SK-N-SH (cell line): ENCODE measurements at regions not wholly inside any gene's neighbourhood (a gene's known extent, or its start where the extent isn't known, plus 50 kb on each side); places are given as distances from the start of the nearest gene placed in this dataset.
"Not testable (repeated sequence)": the region's sequence is repeated elsewhere in the genome, so short reads cannot be mapped to it uniquely, and the experiment has no call there.

Source experiments
- CTCF ChIA-PET: fragments of 300-600, 350-600 bp; formaldehyde crosslinking; extraction: SDS; loops from one replicate; lab custom pipeline; 2021; lab: Yijun Ruan, JAX
- POLR2A ChIA-PET: fragments of 350-600 bp; sonication (Branson Sonifier 250); formaldehyde crosslinking; extraction: SDS; loops from one replicate; lab custom pipeline; 2020; ENCODE audit warnings: antibody characterized with exemption, inconsistent platforms; lab: Yijun Ruan, JAX
- DNase-seq: peaks from one replicate; pipeline ENCODE4 v3.0.0; 2012
- H2AFZ ChIP-seq: fragments of 200-600 bp; sonication (generic); 2 replicates; pipeline ENCODE4 v1.8.1; 2016; ENCODE audit warnings: antibody characterized with exemption, mild to moderate bottlenecking, low read depth
- H3F3A ChIP-seq: fragments of 200-600 bp; sonication (generic); replicated peaks from 2 replicates; pipeline ENCODE3; 2016; ENCODE audit warnings: antibody characterized with exemption, mild to moderate bottlenecking; ENCODE audit not compliant: insufficient read depth
- H3K27ac ChIP-seq, 2 experiments: fragments of 200-500 bp in 1 of 2; fragments of 200-600 bp in 1 of 2; sonication (Bioruptor generic) in 1 of 2; sonication (generic), shearing (Covaris generic) in 1 of 2; 2 replicates each; pipeline versions ENCODE4 v1.5.1 to v1.6.1; 2014 to 2016; ENCODE audit warnings: low read depth in 2 of 2, inconsistent platforms in 1 of 2, low read length in 1 of 2, mild to moderate bottlenecking in 1 of 2, mixed read lengths in 1 of 2
- H3K27me3 ChIP-seq: fragments of 200-600 bp; sonication (generic), shearing (Covaris generic); 2 replicates; pipeline ENCODE4 v1.6.1; 2016; ENCODE audit warnings: mixed run types; ENCODE audit not compliant: insufficient read depth
- H3K36me3 ChIP-seq, 2 experiments: fragments of 200-500 bp in 1 of 2; fragments of 200-600 bp in 1 of 2; sonication (Bioruptor generic) in 1 of 2; sonication (generic) in 1 of 2; replicated peaks in 1 of 2; 2 replicates each; pipeline versions ENCODE3 to v1.5.1; 2014 to 2016; ENCODE audit warnings: low read length in 1 of 2, mild to moderate bottlenecking in 1 of 2; ENCODE audit not compliant: insufficient read depth in 2 of 2, control insufficient read depth in 1 of 2
- H3K4me1 ChIP-seq, 2 experiments: fragments of 200-500 bp in 1 of 2; fragments of 200-600 bp in 1 of 2; sonication (Bioruptor generic) in 1 of 2; sonication (generic), shearing (Covaris generic) in 1 of 2; 2 replicates each; pipeline versions ENCODE4 v1.5.1 to v1.6.1; 2014 to 2016; ENCODE audit warnings: low read depth in 1 of 2, low read length in 1 of 2, mixed run types in 1 of 2; ENCODE audit not compliant: insufficient read depth in 2 of 2, control insufficient read depth in 1 of 2
- H3K4me2 ChIP-seq: fragments of 200-600 bp; sonication (generic), shearing (Covaris generic); 2 replicates; pipeline ENCODE4 v1.6.1; 2017; ENCODE audit warnings: mixed run types
- H3K4me3 ChIP-seq, 2 experiments: fragments of 200-500 bp in 1 of 2; fragments of 200-600 bp in 1 of 2; sonication (Bioruptor generic) in 1 of 2; sonication (generic), shearing (Covaris generic) in 1 of 2; 2 replicates each; pipeline versions ENCODE4 v1.5.1 to v1.8.1; 2014 to 2016; ENCODE audit warnings: low read depth in 2 of 2, inconsistent platforms in 1 of 2, low read length in 1 of 2, mild to moderate bottlenecking in 1 of 2, mixed read lengths in 1 of 2, moderate library complexity in 1 of 2
- H3K79me2 ChIP-seq: fragments of 200-600 bp; sonication (generic); 2 replicates; pipeline ENCODE4 v1.8.1; 2017; ENCODE audit warnings: mild to moderate bottlenecking; ENCODE audit not compliant: insufficient read depth
- H3K9ac ChIP-seq: fragments of 200-600 bp; sonication (generic); 2 replicates; pipeline ENCODE4 v1.6.1; 2017; ENCODE audit warnings: mixed run types
- H3K9me2 ChIP-seq: fragments of 200-600 bp; sonication (generic); 2 replicates; pipeline ENCODE4 v1.6.1; 2017; ENCODE audit warnings: mixed run types
- H3K9me3 ChIP-seq: fragments of 200-600 bp; sonication (generic); 2 replicates; pipeline ENCODE4 v1.6.1; 2017; ENCODE audit warnings: mixed run types, mild to moderate bottlenecking, moderate library complexity
- H4K20me1 ChIP-seq: fragments of 200-600 bp; sonication (generic); 2 replicates; pipeline ENCODE4 v1.6.1; 2017; ENCODE audit warnings: mild to moderate bottlenecking, mixed run types; ENCODE audit not compliant: insufficient read depth
- WGBS: methylation state at CpG from one replicate; pipeline ENCODE4 v1.1.6; 2017; ENCODE audit warnings: low lambda C conversion rate; 5-methylcytosine and 5-hydroxymethylcytosine counted together

DNA sequence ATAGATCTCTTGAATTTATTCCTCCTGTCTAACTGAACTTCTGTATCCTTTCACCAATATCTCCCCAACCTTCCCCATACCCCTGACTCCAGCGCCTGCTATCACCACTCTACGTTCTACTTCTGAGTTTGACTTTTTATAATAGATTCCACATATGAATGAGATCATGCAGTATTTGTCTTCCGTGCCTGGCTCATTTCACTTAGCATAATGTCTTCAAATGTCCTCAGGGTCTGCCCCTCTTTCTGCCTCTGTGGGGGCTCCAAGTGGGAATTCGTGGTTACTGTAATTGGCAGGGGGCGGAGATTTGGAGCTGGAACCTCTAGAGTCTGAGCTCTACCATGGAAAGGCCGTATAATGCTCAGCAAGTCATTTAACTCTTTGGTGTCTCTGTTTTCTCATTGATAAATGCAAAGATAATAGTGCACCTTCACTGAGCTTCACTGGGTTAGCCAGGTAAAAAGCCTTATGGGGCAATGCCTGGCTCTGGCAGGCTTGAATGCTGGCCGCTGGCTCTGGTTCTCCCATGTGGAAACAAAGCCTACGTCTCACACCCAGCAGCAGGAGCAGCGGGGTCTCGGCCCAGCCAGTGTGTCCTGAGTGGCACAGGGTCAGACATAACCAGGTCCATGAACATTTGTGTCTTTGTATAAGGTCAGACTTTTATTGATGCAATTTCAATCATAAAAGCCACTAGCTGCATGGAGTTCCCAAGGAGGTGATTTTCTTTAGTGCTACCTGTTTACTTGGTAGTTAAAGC lies 259.1 kb upstream of the PLGLB1 start:
- H3K9ac ChIP-seq, H3K4me3 ChIP-seq, POLR2A ChIA-PET, H3K79me2 ChIP-seq, H4K20me1 ChIP-seq, H3K9me2 ChIP-seq, H3K36me3 ChIP-seq, H2AFZ ChIP-seq, CTCF ChIA-PET, H3K9me3 ChIP-seq, H3K4me1 ChIP-seq, DNase-seq, H3K27me3 ChIP-seq, H3F3A ChIP-seq, H3K27ac ChIP-seq, H3K4me2 ChIP-seq: not testable (repeated sequence)
- WGBS: 70% methylated on average over 4 of the region's 10 CpGs

- not testable (repeated sequence) for DNase-seq, H3K79me2 ChIP-seq
These were observed 262.3 kb upstream of the PLGLB1 start for GRCh38 chr2:87283735-87284470.

DNA sequence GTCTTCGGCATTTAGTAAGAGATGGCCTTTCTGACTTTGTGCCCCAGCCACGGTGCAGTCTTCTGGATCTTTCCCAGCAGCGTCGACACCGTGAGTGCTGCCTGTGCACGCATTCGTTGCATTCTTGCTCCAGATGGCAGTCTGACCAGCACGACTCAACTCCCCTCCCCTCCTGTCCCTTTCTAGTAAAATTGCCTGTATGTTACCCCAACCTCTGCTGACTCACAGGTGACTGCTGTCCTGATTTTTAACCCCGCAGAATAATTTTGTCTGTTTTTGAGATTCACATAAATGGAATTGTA lies 262.8 kb upstream of the PLGLB1 start:
- H3K79me2 ChIP-seq, H3K4me1 ChIP-seq, H4K20me1 ChIP-seq, H3K9ac ChIP-seq, H3K4me3 ChIP-seq, H2AFZ ChIP-seq, H3K27ac ChIP-seq, H3K27me3 ChIP-seq, H3K9me3 ChIP-seq, H3K9me2 ChIP-seq, H3K4me2 ChIP-seq, H3K36me3 ChIP-seq, DNase-seq, CTCF ChIA-PET, POLR2A ChIA-PET, H3F3A ChIP-seq: not testable (repeated sequence)
- no CpG with 5 or more reads among the region's 9 CpGs for WGBS

More at GRCh38 chr2:87283735-87284470, 262.3 kb upstream of the PLGLB1 start:
- CTCF ChIA-PET, H3K4me2 ChIP-seq, H3K9ac ChIP-seq, H3K27ac ChIP-seq, H3K36me3 ChIP-seq, H3K4me3 ChIP-seq, H3K27me3 ChIP-seq, H3K9me2 ChIP-seq, H3K9me3 ChIP-seq, POLR2A ChIA-PET, H3K4me1 ChIP-seq, H3F3A ChIP-seq, H4K20me1 ChIP-seq, H2AFZ ChIP-seq: not testable (repeated sequence)
- WGBS: 81% methylated on average over 12 of the region's 18 CpGs

DNA sequence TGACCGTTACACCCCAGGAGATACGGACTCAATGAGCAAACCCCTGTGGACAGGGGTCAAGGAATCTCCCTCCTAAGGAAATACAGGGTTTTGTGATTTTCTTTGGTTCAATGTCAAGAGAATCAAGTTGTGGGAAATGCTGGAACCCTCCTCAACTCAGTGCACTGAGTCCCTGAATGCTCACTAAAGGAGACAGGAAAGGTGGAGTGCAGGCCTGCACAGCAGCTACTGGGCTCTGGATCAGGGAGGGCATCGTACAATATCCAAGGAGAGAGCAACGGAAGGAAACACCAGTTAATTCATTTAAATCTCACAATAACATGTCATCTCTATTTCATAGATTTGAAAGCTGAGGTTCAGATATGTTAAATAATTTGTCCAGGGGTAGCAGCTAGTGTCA lies 263.5 kb upstream of the PLGLB1 start:
- H3F3A ChIP-seq, H3K4me3 ChIP-seq, H3K27ac ChIP-seq, H2AFZ ChIP-seq, H3K79me2 ChIP-seq, H3K9me3 ChIP-seq, H3K36me3 ChIP-seq, H3K9me2 ChIP-seq, H3K9ac ChIP-seq, DNase-seq, H3K27me3 ChIP-seq, H3K4me1 ChIP-seq, H4K20me1 ChIP-seq, CTCF ChIA-PET, H3K4me2 ChIP-seq, POLR2A ChIA-PET: not testable (repeated sequence)
- WGBS: 91% methylated on average over 3 of the region's 4 CpGs

DNA sequence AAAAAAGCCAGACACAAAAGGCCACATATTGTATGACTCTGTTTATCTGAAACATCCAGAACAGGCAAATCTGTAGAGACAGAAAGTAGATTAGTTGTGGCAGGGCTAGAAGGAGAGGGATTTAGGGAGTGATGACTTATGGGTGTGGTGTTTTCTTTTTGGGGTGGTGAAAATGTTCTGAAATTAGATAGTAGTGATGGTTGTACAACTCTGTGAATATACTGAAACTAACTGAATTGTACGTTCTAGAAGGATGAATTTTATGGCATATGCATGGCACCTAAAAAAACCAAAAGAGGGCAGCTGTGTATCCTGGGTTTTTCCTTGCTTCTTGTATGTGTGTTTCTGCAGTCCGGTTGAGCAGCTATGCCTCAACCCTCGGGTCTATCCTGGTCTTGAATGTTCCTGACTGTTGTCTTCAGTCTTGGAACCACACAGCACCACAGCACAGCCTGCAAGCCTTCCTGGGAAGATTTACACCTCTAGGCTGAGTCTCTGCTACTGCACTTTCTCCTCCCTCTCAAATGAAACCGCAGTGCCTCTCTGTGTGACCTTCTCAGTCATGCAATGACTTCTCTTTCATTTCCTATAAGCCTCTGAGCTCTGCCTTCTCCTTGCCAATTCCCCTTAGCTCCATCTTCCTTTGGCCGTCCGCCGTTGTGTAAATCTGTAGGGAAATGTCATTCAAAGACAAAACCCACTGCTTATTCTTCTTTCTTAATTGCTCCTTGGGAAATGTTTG lies 269.1 kb upstream of the PLGLB1 start:
- H3K36me3 ChIP-seq, H3K27ac ChIP-seq, H3K9me2 ChIP-seq, H3F3A ChIP-seq, H3K9me3 ChIP-seq, H3K4me3 ChIP-seq, H3K79me2 ChIP-seq, H4K20me1 ChIP-seq, H3K4me2 ChIP-seq, H3K27me3 ChIP-seq, POLR2A ChIA-PET, DNase-seq, CTCF ChIA-PET, H3K9ac ChIP-seq, H3K4me1 ChIP-seq, H2AFZ ChIP-seq: not testable (repeated sequence)
- WGBS: 77% methylated on average over 5 of the region's 7 CpGs

- H3K79me2 ChIP-seq, H3K27me3 ChIP-seq, H2AFZ ChIP-seq, POLR2A ChIA-PET, H4K20me1 ChIP-seq, DNase-seq, H3K36me3 ChIP-seq, H3F3A ChIP-seq, H3K4me1 ChIP-seq, H3K9ac ChIP-seq, H3K27ac ChIP-seq, H3K9me3 ChIP-seq, H3K9me2 ChIP-seq, CTCF ChIA-PET, H3K4me3 ChIP-seq, H3K4me2 ChIP-seq: not testable (repeated sequence)
- 68% methylated on average over 6 of the region's 7 CpGs for WGBS
These were observed 270.0 kb upstream of the PLGLB1 start for GRCh38 chr2:87291400-87292200.
